ENCODE measurements at regions not wholly inside any gene's neighbourhood (a gene's known extent, or its start where the extent isn't known, plus 50 kb on each side); places are given as distances from the start of the nearest gene placed in this dataset.

DNA sequence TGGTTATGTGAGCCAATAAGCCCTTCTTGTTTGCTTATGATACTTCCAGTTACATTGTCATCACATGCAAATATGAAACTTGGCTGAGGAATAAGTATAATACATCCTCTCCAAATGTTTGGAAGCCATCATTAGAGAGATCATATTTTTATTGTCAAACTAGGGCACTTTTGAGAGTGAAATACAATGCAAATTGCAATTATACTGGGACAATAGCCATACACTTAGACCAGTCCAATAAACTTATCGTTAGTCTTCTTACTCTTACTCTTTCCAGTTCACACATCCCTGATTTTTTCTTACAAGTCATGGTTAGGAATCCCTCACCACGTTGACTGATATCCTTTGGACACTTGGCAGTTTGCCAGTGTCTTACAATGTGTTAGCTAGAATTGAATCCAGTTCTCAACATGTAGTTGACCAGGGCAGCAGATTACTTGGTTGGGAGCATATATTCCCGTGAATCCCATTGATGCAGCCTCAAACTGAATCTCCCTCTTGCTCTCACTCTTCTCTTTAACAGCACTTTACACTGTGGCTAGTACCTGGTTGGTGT is 519.7 kb upstream of the ID4 start:
- CTCF ChIA-PET = no interaction called here
- POLR2A ChIA-PET = no interaction called here
- Histone ChIP-seq H3K36me3 (ENCODE audit: control insufficient read depth in 2 of 2, insufficient read depth in 2 of 2, low read length in 1 of 2) (no peaks in the 10 kb centered on the region), H3K9me3 (replicated peaks; ENCODE audit: control insufficient read depth, insufficient read depth, low read length) (no peaks in the 10 kb centered on the region), H3K4me2 (ENCODE audit: control insufficient read depth, insufficient read depth) (no peak overlapping the region), H2AFZ (ENCODE audit: control insufficient read depth, low read depth, low read length) (no peak overlapping the region), H4K20me1 (ENCODE audit: control insufficient read depth, insufficient read depth) (no peaks in the 10 kb centered on the region), H3K9ac (ENCODE audit: control insufficient read depth, insufficient read depth, low read length) (no peak overlapping the region), H3K4me3 (no peak overlapping the region), H3K27me3 (replicated peaks in 1 of 2; ENCODE audit: control insufficient read depth in 2 of 2, insufficient read depth in 2 of 2, low read length in 1 of 2) (no peaks in the 10 kb centered on the region), H3K79me2 (ENCODE audit: control insufficient read depth, insufficient read depth, low read length) (no peaks in the 10 kb centered on the region), H3K27ac (ENCODE audit: control insufficient read depth, insufficient read depth) (no peak overlapping the region), H3K4me1 (ENCODE audit: control insufficient read depth, insufficient read depth, low read length) (no peaks in the 10 kb centered on the region)
- no peak for ATAC-seq
- WGBS (ENCODE audit: insufficient coverage, insufficient replicate concordance, low lambda C conversion rate, missing lambda C conversion rate) = 6% methylated on average over 3 of the region's 3 CpGs
- RAD21 ChIA-PET (ENCODE audit: unreplicated experiment) = no interaction called here
- BruUV-seq (replicated peaks) = no TSS peak
- in situ Hi-C loops (cut with MboI) (no loop called here), intact Hi-C loops (cut with micrococcal nuclease; ENCODE audit: unreplicated experiment) (no loop called here)
- DNase-seq (ENCODE audit: low read depth, low spot score) = no peak
- SMC1A ChIA-PET (ENCODE audit: uncharacterized antibody, unreplicated experiment) = no interaction called here
- FAIRE-seq = no peak
- TF ChIP-seq CREM (IDR thresholded peaks at IDR 0.05; ENCODE audit: low read depth) = no peak
- no peak for TF ChIP-seq YY1 (IDR thresholded peaks at IDR 0.05; ENCODE audit: low read depth, low read length)
- TF ChIP-seq, protein P1, sequence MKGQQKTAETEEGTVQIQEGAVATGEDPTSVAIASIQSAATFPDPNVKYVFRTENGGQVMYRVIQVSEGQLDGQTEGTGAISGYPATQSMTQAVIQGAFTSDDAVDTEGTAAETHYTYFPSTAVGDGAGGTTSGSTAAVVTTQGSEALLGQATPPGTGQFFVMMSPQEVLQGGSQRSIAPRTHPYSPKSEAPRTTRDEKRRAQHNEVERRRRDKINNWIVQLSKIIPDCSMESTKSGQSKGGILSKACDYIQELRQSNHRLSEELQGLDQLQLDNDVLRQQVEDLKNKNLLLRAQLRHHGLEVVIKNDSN (IDR thresholded peaks at IDR 0.05; ENCODE audit: borderline replicate concordance, extremely low read length, insufficient read depth, low read depth, low read length) = no peak
- TF ChIP-seq, protein P2, sequence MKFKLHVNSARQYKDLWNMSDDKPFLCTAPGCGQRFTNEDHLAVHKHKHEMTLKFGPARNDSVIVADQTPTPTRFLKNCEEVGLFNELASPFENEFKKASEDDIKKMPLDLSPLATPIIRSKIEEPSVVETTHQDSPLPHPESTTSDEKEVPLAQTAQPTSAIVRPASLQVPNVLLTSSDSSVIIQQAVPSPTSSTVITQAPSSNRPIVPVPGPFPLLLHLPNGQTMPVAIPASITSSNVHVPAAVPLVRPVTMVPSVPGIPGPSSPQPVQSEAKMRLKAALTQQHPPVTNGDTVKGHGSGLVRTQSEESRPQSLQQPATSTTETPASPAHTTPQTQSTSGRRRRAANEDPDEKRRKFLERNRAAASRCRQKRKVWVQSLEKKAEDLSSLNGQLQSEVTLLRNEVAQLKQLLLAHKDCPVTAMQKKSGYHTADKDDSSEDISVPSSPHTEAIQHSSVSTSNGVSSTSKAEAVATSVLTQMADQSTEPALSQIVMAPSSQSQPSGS (IDR thresholded peaks at IDR 0.05; ENCODE audit: low read length) = no peak
- TF ChIP-seq, protein P3, sequence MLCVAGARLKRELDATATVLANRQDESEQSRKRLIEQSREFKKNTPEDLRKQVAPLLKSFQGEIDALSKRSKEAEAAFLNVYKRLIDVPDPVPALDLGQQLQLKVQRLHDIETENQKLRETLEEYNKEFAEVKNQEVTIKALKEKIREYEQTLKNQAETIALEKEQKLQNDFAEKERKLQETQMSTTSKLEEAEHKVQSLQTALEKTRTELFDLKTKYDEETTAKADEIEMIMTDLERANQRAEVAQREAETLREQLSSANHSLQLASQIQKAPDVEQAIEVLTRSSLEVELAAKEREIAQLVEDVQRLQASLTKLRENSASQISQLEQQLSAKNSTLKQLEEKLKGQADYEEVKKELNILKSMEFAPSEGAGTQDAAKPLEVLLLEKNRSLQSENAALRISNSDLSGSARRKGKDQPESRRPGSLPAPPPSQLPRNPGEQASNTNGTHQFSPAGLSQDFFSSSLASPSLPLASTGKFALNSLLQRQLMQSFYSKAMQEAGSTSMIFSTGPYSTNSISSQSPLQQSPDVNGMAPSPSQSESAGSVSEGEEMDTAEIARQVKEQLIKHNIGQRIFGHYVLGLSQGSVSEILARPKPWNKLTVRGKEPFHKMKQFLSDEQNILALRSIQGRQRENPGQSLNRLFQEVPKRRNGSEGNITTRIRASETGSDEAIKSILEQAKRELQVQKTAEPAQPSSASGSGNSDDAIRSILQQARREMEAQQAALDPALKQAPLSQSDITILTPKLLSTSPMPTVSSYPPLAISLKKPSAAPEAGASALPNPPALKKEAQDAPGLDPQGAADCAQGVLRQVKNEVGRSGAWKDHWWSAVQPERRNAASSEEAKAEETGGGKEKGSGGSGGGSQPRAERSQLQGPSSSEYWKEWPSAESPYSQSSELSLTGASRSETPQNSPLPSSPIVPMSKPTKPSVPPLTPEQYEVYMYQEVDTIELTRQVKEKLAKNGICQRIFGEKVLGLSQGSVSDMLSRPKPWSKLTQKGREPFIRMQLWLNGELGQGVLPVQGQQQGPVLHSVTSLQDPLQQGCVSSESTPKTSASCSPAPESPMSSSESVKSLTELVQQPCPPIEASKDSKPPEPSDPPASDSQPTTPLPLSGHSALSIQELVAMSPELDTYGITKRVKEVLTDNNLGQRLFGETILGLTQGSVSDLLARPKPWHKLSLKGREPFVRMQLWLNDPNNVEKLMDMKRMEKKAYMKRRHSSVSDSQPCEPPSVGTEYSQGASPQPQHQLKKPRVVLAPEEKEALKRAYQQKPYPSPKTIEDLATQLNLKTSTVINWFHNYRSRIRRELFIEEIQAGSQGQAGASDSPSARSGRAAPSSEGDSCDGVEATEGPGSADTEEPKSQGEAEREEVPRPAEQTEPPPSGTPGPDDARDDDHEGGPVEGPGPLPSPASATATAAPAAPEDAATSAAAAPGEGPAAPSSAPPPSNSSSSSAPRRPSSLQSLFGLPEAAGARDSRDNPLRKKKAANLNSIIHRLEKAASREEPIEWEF (IDR thresholded peaks at IDR 0.05; ENCODE audit: insufficient replicate concordance, low read depth, low read length) = no peak
- TF ChIP-seq SMARCA5 (IDR thresholded peaks at IDR 0.05) = no peak
- TF ChIP-seq, protein P4, sequence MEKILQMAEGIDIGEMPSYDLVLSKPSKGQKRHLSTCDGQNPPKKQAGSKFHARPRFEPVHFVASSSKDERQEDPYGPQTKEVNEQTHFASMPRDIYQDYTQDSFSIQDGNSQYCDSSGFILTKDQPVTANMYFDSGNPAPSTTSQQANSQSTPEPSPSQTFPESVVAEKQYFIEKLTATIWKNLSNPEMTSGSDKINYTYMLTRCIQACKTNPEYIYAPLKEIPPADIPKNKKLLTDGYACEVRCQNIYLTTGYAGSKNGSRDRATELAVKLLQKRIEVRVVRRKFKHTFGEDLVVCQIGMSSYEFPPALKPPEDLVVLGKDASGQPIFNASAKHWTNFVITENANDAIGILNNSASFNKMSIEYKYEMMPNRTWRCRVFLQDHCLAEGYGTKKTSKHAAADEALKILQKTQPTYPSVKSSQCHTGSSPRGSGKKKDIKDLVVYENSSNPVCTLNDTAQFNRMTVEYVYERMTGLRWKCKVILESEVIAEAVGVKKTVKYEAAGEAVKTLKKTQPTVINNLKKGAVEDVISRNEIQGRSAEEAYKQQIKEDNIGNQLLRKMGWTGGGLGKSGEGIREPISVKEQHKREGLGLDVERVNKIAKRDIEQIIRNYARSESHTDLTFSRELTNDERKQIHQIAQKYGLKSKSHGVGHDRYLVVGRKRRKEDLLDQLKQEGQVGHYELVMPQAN (conservative IDR thresholded peaks at IDR 0.05) = no peak
- TF ChIP-seq IKZF1 (conservative IDR thresholded peaks at IDR 0.05) = no peak
- no peak for TF ChIP-seq LARP7 (IDR thresholded peaks at IDR 0.05)
- TF ChIP-seq, protein P5, sequence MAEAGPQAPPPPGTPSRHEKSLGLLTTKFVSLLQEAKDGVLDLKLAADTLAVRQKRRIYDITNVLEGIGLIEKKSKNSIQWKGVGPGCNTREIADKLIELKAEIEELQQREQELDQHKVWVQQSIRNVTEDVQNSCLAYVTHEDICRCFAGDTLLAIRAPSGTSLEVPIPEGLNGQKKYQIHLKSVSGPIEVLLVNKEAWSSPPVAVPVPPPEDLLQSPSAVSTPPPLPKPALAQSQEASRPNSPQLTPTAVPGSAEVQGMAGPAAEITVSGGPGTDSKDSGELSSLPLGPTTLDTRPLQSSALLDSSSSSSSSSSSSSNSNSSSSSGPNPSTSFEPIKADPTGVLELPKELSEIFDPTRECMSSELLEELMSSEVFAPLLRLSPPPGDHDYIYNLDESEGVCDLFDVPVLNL (IDR thresholded peaks at IDR 0.05; ENCODE audit: low read depth, low read length) = no peak

Measured in GM12878 (cell line).